ENCODE measurements at regions not wholly inside any gene's neighbourhood (a gene's known extent, or its start where the extent isn't known, plus 50 kb on each side); places are given as distances from the start of the nearest gene placed in this dataset.
A peak's percentile ranks its signal among the peaks of the same experiment; 100 is the strongest.

- peak; percentile 12 for DNase-seq (ENCODE audit: low read depth)
- no peak for TF ChIP-seq CTCF (conservative IDR thresholded peaks at IDR 0.05; ENCODE audit: low read depth, low read length)
- no peak overlapping the region for H3K4me3 ChIP-seq (ENCODE audit: low read depth, low read length)
These were observed 50.2 kb upstream of the SLC35C1 start for GRCh38 chr11:45754741-45755140.

GRCh38 chr11:45754261-45754709 is 50.7 kb upstream of the SLC35C1 start:
- TF ChIP-seq CTCF (conservative IDR thresholded peaks at IDR 0.05; ENCODE audit: low read depth, low read length), result no peak
- peak; percentile 47 for DNase-seq (ENCODE audit: low read depth)
- H3K4me3 ChIP-seq (ENCODE audit: low read depth, low read length), result no peak overlapping the region

- no peak for DNase-seq (ENCODE audit: low read depth)
- no peak for TF ChIP-seq CTCF (conservative IDR thresholded peaks at IDR 0.05; ENCODE audit: low read depth, low read length)
- H3K4me3 ChIP-seq (ENCODE audit: low read depth, low read length), result no peak overlapping the region
These were observed 52.8 kb upstream of the SLC35C1 start for GRCh38 chr11:45752106-45752505.

GRCh38 chr11:45751430-45751829 is 53.5 kb upstream of the SLC35C1 start:
- no peak for DNase-seq (ENCODE audit: low read depth)
- TF ChIP-seq CTCF (conservative IDR thresholded peaks at IDR 0.05; ENCODE audit: low read depth, low read length), result no peak
- H3K4me3 ChIP-seq (ENCODE audit: low read depth, low read length), result no peak overlapping the region

- no peak for TF ChIP-seq CTCF (conservative IDR thresholded peaks at IDR 0.05; ENCODE audit: low read depth, low read length)
- no peak overlapping the region for H3K4me3 ChIP-seq (ENCODE audit: low read depth, low read length)
- no peak for DNase-seq (ENCODE audit: low read depth)
These were observed 54.5 kb upstream of the SLC35C1 start for GRCh38 chr11:45750439-45750838.

GRCh38 chr11:45748801-45749200 is 56.1 kb upstream of the SLC35C1 start:
- no peak for DNase-seq (ENCODE audit: low read depth)
- no peak overlapping the region for H3K4me3 ChIP-seq (ENCODE audit: low read depth, low read length)
- no peak for TF ChIP-seq CTCF (conservative IDR thresholded peaks at IDR 0.05; ENCODE audit: low read depth, low read length)

GRCh38 chr11:45745065-45745811 is 59.7 kb upstream of the SLC35C1 start:
- TF ChIP-seq CTCF (conservative IDR thresholded peaks at IDR 0.05; ENCODE audit: low read depth, low read length), result no peak
- peak; percentile 11 for DNase-seq (ENCODE audit: low read depth)
- H3K4me3 ChIP-seq (ENCODE audit: low read depth, low read length), result no peak overlapping the region

All from choroid plexus epithelial cell (primary cell).